ENCODE measurements at regions not wholly inside any gene's neighbourhood (a gene's known extent, or its start where the extent isn't known, plus 50 kb on each side); places are given as distances from the start of the nearest gene placed in this dataset.
"Not testable (repeated sequence)": the region's sequence is repeated elsewhere in the genome, so short reads cannot be mapped to it uniquely, and the experiment has no call there.

- no peak for DNase-seq (ENCODE audit: low spot score)
These were observed 894.3 kb downstream of the UQCRFS1 start for GRCh38 chr19:28318469-28319179.

GRCh38 chr19:28316464-28316863 lies 896.5 kb downstream of the UQCRFS1 start:
- no peak for DNase-seq (ENCODE audit: low spot score)

DNA sequence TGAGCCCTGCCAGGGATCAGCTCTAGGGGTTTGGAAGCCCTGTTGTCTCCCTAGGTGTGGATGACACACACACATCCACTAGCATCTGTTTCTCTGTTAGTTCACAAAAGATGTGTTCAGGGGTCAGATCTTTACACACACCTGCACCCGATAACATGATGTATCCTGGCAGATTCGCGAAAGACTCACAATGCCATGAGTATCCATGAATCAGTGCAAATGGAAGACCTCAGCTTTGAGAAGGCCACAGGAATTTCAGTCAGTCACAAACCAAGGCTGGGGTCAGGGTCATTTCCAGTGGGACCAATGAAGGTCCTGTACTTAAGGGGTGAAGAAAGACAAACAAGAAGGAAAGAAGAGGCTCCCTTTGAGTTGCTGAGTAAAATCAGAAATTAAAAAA lies 898.2 kb downstream of the UQCRFS1 start:
- DNase-seq (ENCODE audit: low spot score) = peak; percentile 38

GRCh38 chr19:28314287-28314686 lies 898.7 kb downstream of the UQCRFS1 start:
- DNase-seq (ENCODE audit: low spot score) = no peak

DNA sequence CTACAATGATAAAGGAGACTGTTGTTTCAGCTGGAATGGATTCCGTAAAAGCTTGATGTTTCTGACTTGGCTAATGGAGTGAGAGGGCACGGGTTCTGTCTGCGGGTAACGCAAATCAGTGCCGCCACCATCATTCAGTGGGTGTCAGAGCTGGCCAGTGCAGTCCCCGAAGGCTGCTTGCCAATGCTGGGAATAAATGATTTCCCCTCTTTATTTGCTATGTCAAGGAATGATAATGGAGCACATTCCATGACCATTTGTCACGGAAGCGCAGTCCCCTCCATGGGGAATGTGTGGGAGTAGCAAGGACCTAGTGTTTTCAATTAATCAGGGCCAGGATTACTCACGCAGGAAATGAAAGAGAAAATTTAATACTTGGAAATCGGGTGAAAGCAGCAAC lies 899.3 kb downstream of the UQCRFS1 start:
- DNase-seq (ENCODE audit: low spot score) = peak; percentile 92

GRCh38 chr19:28312269-28312668 lies 900.7 kb downstream of the UQCRFS1 start:
- DNase-seq (ENCODE audit: low spot score) = no peak

DNA sequence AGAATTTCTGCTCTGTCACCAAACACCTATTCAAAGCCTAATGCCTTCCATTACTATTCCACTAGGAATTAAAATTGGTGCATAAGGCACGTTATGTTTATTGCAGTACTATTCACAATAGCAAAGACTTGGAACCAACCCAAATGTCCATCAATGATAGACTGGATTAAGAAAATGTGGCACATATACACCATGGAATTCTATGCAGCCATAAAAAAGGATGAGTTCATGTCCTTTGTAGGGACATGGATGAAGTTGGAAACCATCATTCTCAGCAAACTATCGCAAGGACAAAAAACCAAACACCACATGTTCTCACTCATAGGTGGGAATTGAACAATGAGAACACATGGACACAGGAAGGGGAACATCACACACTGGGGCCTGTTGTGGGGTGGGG lies 902.1 kb downstream of the UQCRFS1 start:
- DNase-seq (ENCODE audit: low spot score) = not testable (repeated sequence)

- no peak for DNase-seq (ENCODE audit: low spot score)
These were observed 903.9 kb downstream of the UQCRFS1 start for GRCh38 chr19:28309070-28309469.

DNA sequence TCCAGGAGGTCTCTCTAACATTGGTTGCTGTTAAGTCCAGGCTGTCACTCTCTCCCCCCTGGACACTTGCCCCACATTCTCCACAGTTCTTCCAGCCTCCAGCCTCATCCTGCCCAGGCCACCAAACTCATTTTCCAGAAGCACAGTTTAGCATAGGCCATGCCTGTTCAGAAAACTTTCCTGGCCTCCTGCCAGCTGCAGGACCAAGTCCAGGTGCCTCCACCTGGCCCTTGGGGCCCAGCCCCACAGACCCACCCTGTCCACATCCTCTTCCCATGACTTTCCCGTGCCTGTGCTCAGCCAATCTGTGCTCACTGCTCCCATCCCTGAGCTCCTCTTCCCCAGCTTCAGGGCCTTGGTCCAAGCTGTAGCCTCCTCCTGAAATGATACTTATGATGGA lies 905.0 kb downstream of the UQCRFS1 start:
- DNase-seq (ENCODE audit: low spot score) = no peak

GRCh38 chr19:28307487-28307886 lies 905.5 kb downstream of the UQCRFS1 start:
- peak; percentile 11 for DNase-seq (ENCODE audit: low spot score)

GRCh38 chr19:28305513-28305912 lies 907.4 kb downstream of the UQCRFS1 start:
- DNase-seq (ENCODE audit: low spot score) = no peak

GRCh38 chr19:28303502-28303901 lies 909.4 kb downstream of the UQCRFS1 start:
- DNase-seq (ENCODE audit: low spot score) = no peak

GRCh38 chr19:28301961-28302360 lies 911.0 kb downstream of the UQCRFS1 start:
- DNase-seq (ENCODE audit: low spot score) = no peak

DNA sequence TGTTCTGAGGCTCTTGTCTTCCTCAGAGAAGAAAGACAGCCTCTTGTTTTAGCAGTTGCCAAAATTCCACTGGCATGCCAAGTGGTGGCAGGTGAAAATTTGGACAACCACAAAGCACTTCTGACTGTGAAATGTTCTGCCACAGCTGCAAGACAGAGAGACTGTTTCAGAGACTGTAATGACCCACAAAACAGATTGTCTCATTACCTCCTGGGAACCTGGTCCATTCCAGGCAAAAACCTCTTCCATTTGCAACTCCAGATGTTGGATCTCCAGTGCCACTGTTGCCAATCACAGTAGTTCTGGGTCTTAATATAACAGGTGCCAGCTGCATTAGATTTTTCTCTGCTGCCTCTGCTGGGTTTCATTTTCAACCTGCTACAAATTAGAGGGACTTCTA lies 911.5 kb downstream of the UQCRFS1 start:
- DNase-seq (ENCODE audit: low spot score) = no peak

DNA sequence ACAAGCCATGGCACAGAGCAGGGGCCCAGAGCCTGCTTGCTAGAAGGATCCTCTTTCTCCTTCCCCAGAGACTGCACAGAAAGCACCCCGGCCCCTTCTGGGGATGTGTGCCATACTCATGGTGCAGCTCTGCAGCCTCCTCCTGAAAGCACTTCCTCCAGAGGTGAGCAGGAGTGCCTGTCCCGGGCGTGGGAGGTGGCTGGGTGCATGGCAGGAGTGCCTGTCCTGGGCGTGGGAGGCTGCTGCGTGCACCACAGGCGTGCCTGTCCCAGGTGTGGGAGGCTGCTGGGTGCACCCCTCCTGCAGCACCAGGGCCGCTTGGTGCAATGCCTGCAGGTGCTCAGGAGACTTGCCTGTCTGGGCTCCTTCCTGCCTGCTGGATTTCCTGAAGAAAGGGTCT lies 913.3 kb downstream of the UQCRFS1 start:
- DNase-seq (ENCODE audit: low spot score) = no peak

DNA sequence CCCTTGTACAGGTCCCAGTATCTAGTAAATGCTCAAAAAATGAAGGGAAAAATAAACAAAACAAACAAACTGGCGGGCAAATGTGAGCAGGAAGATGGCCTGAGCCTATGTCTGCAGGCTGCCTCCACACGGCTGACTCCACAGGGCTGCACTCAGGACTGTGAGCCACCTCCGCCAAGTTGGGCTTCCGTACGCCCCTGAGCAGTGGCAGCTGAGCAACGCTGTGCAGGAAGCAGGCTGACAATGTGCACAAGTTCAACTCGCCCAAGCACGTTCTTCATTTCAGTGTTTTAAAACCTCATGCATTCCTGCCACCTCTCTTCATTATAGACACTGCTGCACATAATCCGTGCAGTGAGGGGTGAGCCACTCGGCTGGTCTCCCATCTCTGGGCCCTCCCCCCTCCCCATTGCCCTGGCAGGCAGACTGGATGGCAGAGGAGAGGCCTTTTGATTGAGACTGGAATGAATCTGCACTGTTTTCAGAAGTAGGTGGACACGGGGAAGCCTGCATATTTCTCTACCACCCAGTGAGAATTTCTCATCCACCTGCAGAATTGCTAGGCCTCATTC lies 915.3 kb downstream of the UQCRFS1 start:
- DNase-seq (ENCODE audit: low spot score) = no peak

- no peak for DNase-seq (ENCODE audit: low spot score)
These were observed 915.9 kb downstream of the UQCRFS1 start for GRCh38 chr19:28297036-28297435.

GRCh38 chr19:28296506-28296905 lies 916.4 kb downstream of the UQCRFS1 start:
- peak; percentile 53 for DNase-seq (ENCODE audit: low spot score)

- not testable (repeated sequence) for DNase-seq (ENCODE audit: low spot score)
These were observed 918.0 kb downstream of the UQCRFS1 start for GRCh38 chr19:28294975-28295374.

DNA sequence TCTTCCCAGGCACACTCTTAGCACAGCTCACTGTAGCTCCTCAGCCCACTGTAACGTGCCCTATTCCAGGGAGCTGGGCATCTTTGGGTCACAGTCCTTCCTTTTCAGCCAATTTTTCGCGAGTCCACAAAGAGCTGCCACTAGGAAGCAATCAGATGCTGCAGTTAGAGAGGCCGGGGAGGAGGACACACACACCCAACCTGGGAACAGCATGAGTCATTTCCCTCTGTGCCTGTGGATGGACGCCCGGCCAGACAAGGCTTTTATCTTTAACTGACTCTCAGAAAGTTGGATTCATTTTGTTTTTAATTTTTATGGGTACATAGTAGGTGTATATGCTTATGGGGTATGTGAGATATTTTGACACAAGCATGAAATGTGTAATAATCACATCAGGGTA lies 918.6 kb downstream of the UQCRFS1 start:
- DNase-seq (ENCODE audit: low spot score) = peak; percentile 27

- DNase-seq (ENCODE audit: low spot score) = no peak
These were observed 919.3 kb downstream of the UQCRFS1 start for GRCh38 chr19:28293685-28294084.

GRCh38 chr19:28292822-28293500 lies 920.0 kb downstream of the UQCRFS1 start:
- DNase-seq (ENCODE audit: low spot score) = no peak

DNA sequence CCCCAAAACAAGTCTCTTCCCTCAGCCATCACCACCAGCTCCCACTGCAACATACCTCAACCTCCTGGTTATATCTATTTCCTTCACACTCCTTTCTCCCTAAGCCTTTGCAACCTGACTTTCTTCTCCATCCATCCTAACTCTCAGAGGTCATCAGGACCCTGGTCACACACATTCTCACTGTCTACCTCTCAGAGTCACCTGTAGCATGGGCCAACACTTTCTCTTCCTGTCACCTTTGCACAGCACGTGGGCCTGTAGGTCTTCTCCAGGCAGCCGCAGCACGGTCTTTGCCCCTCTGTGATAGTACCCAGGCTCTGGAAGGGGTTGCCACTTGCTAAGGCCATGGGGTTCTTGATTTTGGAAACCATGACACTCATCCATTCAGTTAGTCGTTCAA lies 921.1 kb downstream of the UQCRFS1 start:
- DNase-seq (ENCODE audit: low spot score) = no peak

Data from kidney tubule cell (primary cell).